ENCODE measurements at regions not wholly inside any gene's neighbourhood (a gene's known extent, or its start where the extent isn't known, plus 50 kb on each side); places are given as distances from the start of the nearest gene placed in this dataset.
"Not testable (repeated sequence)": the region's sequence is repeated elsewhere in the genome, so short reads cannot be mapped to it uniquely, and the experiment has no call there.

- DNase-seq (ENCODE audit: low read depth in 2 of 2), result no peak
- H3K4me3 ChIP-seq (replicated peaks in 1 of 2; ENCODE audit: low read depth in 2 of 2, low read length in 2 of 2), result no peak overlapping the region
- TF ChIP-seq CTCF (IDR thresholded peaks at IDR 0.05; ENCODE audit: low read depth, low read length), result no peak
These were observed 582.2 kb downstream of the CETN3 start for GRCh38 chr5:89827359-89827758.

DNA sequence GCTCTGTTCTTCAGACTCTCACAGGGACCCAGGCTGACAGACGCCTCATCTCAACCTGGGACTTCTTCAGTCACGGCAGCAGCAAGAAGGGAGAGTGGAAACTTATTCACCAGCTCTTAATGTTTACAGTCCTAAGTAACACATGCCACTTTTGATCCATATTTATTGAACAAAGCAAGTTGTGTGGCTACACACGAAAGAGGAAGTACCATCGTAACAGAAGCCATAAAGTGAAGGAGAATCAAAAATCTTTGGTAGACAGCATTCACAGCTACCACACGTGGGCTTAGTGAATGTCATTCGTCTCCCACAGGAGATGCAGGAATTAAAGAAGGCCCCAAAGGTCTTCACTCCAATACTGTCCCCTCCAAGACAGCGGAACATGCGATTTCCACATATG, 582.6 kb downstream of the CETN3 start:
- no peak for TF ChIP-seq CTCF (IDR thresholded peaks at IDR 0.05; ENCODE audit: low read depth, low read length)
- H3K4me3 ChIP-seq (replicated peaks in 1 of 2; ENCODE audit: low read depth in 2 of 2, low read length in 2 of 2), result no peak overlapping the region
- no peak for DNase-seq (ENCODE audit: low read depth in 2 of 2)

DNA sequence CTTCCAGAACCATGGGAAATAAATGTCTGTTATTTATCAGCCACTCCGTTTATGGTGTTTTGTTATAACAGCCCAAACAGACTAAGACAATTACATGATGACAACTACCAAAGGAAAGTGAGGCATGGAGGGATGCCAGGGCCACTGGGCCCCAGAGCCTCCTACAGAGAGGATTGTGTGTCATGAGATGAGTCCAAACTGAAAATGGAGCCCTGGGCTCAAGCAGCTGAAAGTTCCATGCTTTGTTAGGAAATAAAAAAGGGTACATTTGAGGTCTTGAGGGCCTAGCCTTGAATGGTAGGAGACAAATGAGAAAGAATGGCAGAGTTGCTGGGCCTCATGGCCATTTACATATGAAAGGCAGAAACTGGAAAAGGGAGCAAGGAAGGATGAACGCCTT, 586.5 kb downstream of the CETN3 start:
- TF ChIP-seq CTCF (IDR thresholded peaks at IDR 0.05; ENCODE audit: low read depth, low read length), result no peak
- DNase-seq (ENCODE audit: low read depth in 2 of 2), result no peak
- H3K4me3 ChIP-seq (replicated peaks in 1 of 2; ENCODE audit: low read depth in 2 of 2, low read length in 2 of 2), result no peak overlapping the region

GRCh38 chr5:89817841-89818240, 591.7 kb downstream of the CETN3 start:
- no peak for DNase-seq (ENCODE audit: low read depth in 2 of 2)
- H3K4me3 ChIP-seq (replicated peaks in 1 of 2; ENCODE audit: low read depth in 2 of 2, low read length in 2 of 2), result no peak overlapping the region
- TF ChIP-seq CTCF (IDR thresholded peaks at IDR 0.05; ENCODE audit: low read depth, low read length), result no peak

- TF ChIP-seq CTCF (IDR thresholded peaks at IDR 0.05; ENCODE audit: low read depth, low read length), result no peak
- DNase-seq (ENCODE audit: low read depth in 2 of 2), result no peak
These were observed 593.5 kb downstream of the CETN3 start for GRCh38 chr5:89816038-89816437.

DNA sequence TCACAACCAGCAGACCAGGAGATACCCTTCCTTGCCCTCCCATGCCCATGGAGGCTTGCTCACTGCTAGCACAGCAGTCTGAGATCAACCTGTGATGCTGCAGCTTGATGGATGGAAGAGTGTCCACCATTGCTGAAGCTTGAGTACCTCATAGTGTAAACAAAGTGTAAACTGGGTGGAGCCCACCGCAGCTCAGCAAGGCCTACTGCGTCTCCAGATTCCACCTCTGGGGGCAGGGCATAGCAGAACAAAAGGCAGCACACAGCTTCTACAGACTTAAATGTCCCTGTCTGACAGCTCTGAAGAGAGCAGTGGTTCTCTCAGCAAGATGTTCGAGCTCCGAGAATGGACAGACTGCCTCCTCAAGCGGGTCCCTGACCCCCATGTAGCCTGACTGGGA, 608.8 kb downstream of the CETN3 start:
- not testable (repeated sequence) for DNase-seq (ENCODE audit: low read depth in 2 of 2); H3K4me3 ChIP-seq (replicated peaks in 1 of 2; ENCODE audit: low read depth in 2 of 2, low read length in 2 of 2)

More at GRCh38 chr5:89816038-89816437, 593.5 kb downstream of the CETN3 start:
- H3K4me3 ChIP-seq (replicated peaks in 1 of 2; ENCODE audit: low read depth in 2 of 2, low read length in 2 of 2), result no peak overlapping the region

DNA sequence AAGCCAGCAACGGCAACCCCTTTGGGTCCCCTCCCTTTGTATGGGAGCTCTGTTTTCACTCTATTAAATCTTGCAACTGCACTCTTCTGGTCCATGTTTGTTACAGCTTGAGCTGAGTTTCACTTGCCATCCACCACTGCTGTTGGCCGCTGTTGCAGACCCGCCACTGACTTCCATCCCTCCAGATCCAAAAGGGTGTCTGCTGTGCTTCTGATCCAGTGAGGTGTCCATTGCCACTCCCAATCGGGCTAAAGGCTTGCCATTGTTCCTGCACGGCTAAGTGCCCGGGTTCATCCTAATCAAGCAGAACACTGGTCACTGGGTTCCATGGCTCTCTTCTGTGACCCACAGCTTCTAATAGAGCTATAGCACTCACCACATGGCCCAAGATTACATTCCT, 615.1 kb downstream of the CETN3 start:
- DNase-seq (ENCODE audit: low read depth in 2 of 2); H3K4me3 ChIP-seq (replicated peaks in 1 of 2; ENCODE audit: low read depth in 2 of 2, low read length in 2 of 2): not testable (repeated sequence)

GRCh38 chr5:89779734-89780133, 629.8 kb downstream of the CETN3 start:
- not testable (repeated sequence) for H3K4me3 ChIP-seq (replicated peaks in 1 of 2; ENCODE audit: low read depth in 2 of 2, low read length in 2 of 2); DNase-seq (ENCODE audit: low read depth in 2 of 2)

DNA sequence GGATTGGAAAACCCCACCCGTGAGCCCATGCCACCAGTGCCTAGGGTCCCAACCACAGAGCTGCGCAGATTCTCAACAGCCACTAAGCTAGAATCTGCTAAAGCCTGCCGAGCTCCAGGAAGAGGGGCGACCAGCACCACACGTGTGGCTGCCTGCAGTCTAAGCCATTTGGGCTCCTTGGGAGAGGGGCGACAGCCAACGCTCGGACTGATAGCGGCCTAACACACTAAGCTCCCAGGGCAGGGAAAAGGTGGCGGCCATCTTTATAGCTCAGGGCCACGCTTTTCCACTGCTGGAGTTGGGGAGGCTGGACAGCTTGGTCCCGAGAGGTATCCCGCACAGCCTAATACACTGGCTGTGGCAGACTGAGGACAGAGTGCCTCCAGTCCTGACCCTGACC, 631.8 kb downstream of the CETN3 start:
- DNase-seq (ENCODE audit: low read depth in 2 of 2), result no peak
- H3K4me3 ChIP-seq (replicated peaks in 1 of 2; ENCODE audit: low read depth in 2 of 2, low read length in 2 of 2), result no peak overlapping the region
- TF ChIP-seq CTCF (IDR thresholded peaks at IDR 0.05; ENCODE audit: low read depth, low read length), result no peak

Data from cardiac fibroblast (primary cell).